Naive thymus-derived CD4-positive, alpha-beta T cell (primary cell): ENCODE measurements at regions not wholly inside any gene's neighbourhood (a gene's known extent, or its start where the extent isn't known, plus 50 kb on each side); places are given as distances from the start of the nearest gene placed in this dataset.

Source experiments
- ATAC-seq: fragments of 150-1000 bp; cut with Tn5 transposase; 2 replicates; pipeline ENCODE4 v1.10.0; 2021; ENCODE audit warnings: mild to moderate bottlenecking, moderate library complexity
- CTCF ChIA-PET: fragments of 350-600 bp; sonication (Branson Sonifier 250); formaldehyde crosslinking; loops from one replicate; lab custom pipeline; 2021; ENCODE audit warnings: antibody characterized with exemption; lab: Charles Lee
- POLR2A ChIA-PET: fragments of 350-600 bp; sonication (Branson Sonifier 250); formaldehyde crosslinking; loops from one replicate; lab custom pipeline; 2021; ENCODE audit warnings: antibody characterized with exemption, inconsistent platforms; lab: Charles Lee
- DNase-seq, 9 donors: peaks; one replicate each; pipeline versions ENCODE4 v3.0.0 to v3.0.0-alpha.2; 2020 to 2022; ENCODE audit warnings: mixed read lengths in 1 of 9
- H3K27ac ChIP-seq: one replicate; pipeline ENCODE4 v1.7.0; 2013; ENCODE audit warnings: mild to moderate bottlenecking, low read depth, low read length, moderate library complexity
- H3K27me3 ChIP-seq, 2 donors: one replicate each; pipeline ENCODE4 v1.7.0; 2013; ENCODE audit warnings: low read length in 2 of 2, mild to moderate bottlenecking in 2 of 2, moderate library complexity in 2 of 2; ENCODE audit not compliant: control insufficient read depth in 2 of 2, insufficient read depth in 2 of 2
- H3K36me3 ChIP-seq, 3 experiments: 1 replicate in 2 of 3; 2 replicates in 1 of 3; pipeline ENCODE4 v1.7.0; 2013; ENCODE audit warnings: low read length in 3 of 3, mild to moderate bottlenecking in 3 of 3, moderate library complexity in 1 of 3; ENCODE audit not compliant: insufficient read depth in 3 of 3, control insufficient read depth in 2 of 3
- H3K4me1 ChIP-seq, 2 donors: one replicate each; pipeline ENCODE4 v1.7.0; 2013; ENCODE audit warnings: low read length in 2 of 2, mild to moderate bottlenecking in 2 of 2, moderate library complexity in 1 of 2; ENCODE audit not compliant: control insufficient read depth in 2 of 2, insufficient read depth in 2 of 2
- H3K4me3 ChIP-seq: 2 replicates; pipeline ENCODE4 v1.7.0; 2013; ENCODE audit warnings: mild to moderate bottlenecking, low read length
- H3K9me3 ChIP-seq, 3 experiments: 1 replicate in 2 of 3; 2 replicates in 1 of 3; pipeline ENCODE4 v1.7.0; 2013; ENCODE audit warnings: low read length in 3 of 3; ENCODE audit not compliant: control insufficient read depth in 2 of 3
- H3K27ac Mint-ChIP-seq, 9 donors: one replicate each; pipeline ENCODE4 v1.8.0; 2020 to 2022; ENCODE audit warnings: mixed read lengths in 9 of 9, mild to moderate bottlenecking in 8 of 9, moderate library complexity in 5 of 9, inconsistent platforms in 2 of 9
- H3K27me3 Mint-ChIP-seq, 5 donors: one replicate each; pipeline ENCODE4 v1.8.0; 2021 to 2022; ENCODE audit warnings: mixed read lengths in 5 of 5, mild to moderate bottlenecking in 1 of 5
- H3K36me3 Mint-ChIP-seq, 5 donors: one replicate each; pipeline ENCODE4 v1.8.0; 2020 to 2022; ENCODE audit warnings: mixed read lengths in 5 of 5, mild to moderate bottlenecking in 3 of 5, inconsistent platforms in 1 of 5
- H3K4me1 Mint-ChIP-seq, 7 donors: one replicate each; pipeline ENCODE4 v1.8.0; 2020 to 2022; ENCODE audit warnings: mixed read lengths in 7 of 7, mild to moderate bottlenecking in 3 of 7, inconsistent platforms in 1 of 7
- H3K4me3 Mint-ChIP-seq, 10 donors: one replicate each; pipeline ENCODE4 v1.8.0; 2020 to 2022; ENCODE audit warnings: mild to moderate bottlenecking in 10 of 10, mixed read lengths in 10 of 10, moderate library complexity in 6 of 10, inconsistent platforms in 2 of 10
- H3K9me3 Mint-ChIP-seq, 11 donors: one replicate each; pipeline ENCODE4 v1.8.0; 2020 to 2022; ENCODE audit warnings: mixed read lengths in 11 of 11, mild to moderate bottlenecking in 4 of 11, inconsistent platforms in 1 of 11, moderate library complexity in 1 of 11
- intact Hi-C, 2 donors: fragments of 100-400 bp; cut with micrococcal nuclease; formaldehyde crosslinking; loops; one replicate each; pipeline ENCODE4 v1.15.1; 2023

DNA sequence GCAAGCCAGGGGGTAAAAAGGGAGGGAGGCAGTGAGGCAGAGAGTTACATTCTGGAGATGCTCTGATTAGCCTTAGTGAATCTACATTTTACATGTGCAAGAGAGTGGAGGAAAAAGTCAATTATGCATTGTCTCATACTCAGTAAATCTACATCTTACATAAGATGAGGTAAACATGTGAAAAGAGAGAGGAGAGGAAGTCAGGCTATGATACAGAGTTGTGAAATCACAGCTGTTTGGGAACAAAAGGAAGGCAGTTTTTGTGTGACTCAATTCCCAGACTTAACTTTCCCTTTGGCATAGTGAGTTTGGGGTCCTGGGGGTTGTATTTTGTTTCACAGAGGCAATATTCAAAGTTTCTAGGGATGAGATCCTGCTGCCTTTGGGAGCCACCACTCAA, 67.8 kb downstream of the GP2 start:
- intact Hi-C loops = no loop called here
- Histone ChIP-seq H3K27ac (no peak overlapping the region), H3K9me3 (no peaks in the 10 kb centered on the region), H3K27me3 (no peaks in the 10 kb centered on the region), H3K36me3 (no peaks in the 10 kb centered on the region), H3K4me3 (no peak overlapping the region), H3K4me1 (no peaks in the 10 kb centered on the region)
- ChIA-PET POLR2A (no interaction called here), CTCF (no interaction called here)
- Mint-ChIP-seq H3K4me1 (no peaks in the 10 kb centered on the region), H3K27me3 (peaks cover 0 to 55% (median 10%) of the 10 kb centered on the region in 5 donors), H3K9me3 (peaks cover 0 to 9% (median 4%) of the 10 kb centered on the region in 11 donors), H3K4me3 (no peak overlapping the region), H3K36me3 (peaks cover 0 to 3% (median 0%) of the 10 kb centered on the region in 5 donors), H3K27ac (no peak overlapping the region)
- ATAC-seq (no peak), DNase-seq (no peak)

DNA sequence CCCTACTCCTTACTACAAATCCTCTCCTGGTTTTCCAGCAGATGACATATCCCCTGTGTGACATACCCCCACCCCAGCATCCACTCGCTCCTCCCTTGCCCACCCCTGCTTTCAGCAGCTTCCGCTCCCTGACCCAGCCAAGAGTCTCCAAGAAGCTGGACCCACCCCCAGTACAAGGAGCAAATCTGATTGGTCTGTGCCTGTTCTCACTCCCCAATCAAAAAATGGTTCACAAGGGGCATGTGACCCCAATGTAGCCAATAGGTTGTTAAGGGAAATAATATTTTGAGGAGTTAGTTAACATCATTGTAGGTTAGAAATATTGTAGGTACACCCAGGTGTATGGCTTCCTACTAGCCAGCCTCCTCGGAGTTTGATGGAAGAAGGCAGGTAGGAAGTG, 70.1 kb downstream of the GP2 start:
- Mint-ChIP-seq H3K4me3 (no peak overlapping the region), H3K4me1 (no peaks in the 10 kb centered on the region), H3K27ac (no peak overlapping the region), H3K36me3 (peaks cover 0 to 3% (median 0%) of the 10 kb centered on the region in 5 donors), H3K27me3 (peaks cover 0 to 51% (median 9%) of the 10 kb centered on the region in 5 donors), H3K9me3 (peaks cover 0 to 9% (median 5%) of the 10 kb centered on the region in 11 donors)
- no peak for DNase-seq
- no peaks in the 10 kb centered on the region for H3K27me3 ChIP-seq
- intact Hi-C loops = no loop called here
- ChIA-PET CTCF (no interaction called here), POLR2A (no interaction called here)
- no peak overlapping the region for H3K4me3 ChIP-seq
- H3K27ac ChIP-seq = no peak overlapping the region
- no peaks in the 10 kb centered on the region for H3K36me3 ChIP-seq
- no peaks in the 10 kb centered on the region for H3K9me3 ChIP-seq
- ATAC-seq = no peak
- no peaks in the 10 kb centered on the region for H3K4me1 ChIP-seq

- ChIA-PET CTCF (no interaction called here), POLR2A (no interaction called here)
- ATAC-seq (no peak), DNase-seq (no peak)
- Mint-ChIP-seq H3K27ac (no peak overlapping the region), H3K36me3 (peaks cover 0 to 3% (median 0%) of the 10 kb centered on the region in 5 donors), H3K9me3 (peaks cover 0 to 11% (median 5%) of the 10 kb centered on the region in 11 donors), H3K4me1 (no peaks in the 10 kb centered on the region), H3K27me3 (peaks cover 0 to 43% (median 12%) of the 10 kb centered on the region in 5 donors), H3K4me3 (no peak overlapping the region)
- Histone ChIP-seq H3K27me3 (no peaks in the 10 kb centered on the region), H3K9me3 (no peaks in the 10 kb centered on the region), H3K4me1 (no peaks in the 10 kb centered on the region), H3K27ac (no peak overlapping the region), H3K36me3 (no peaks in the 10 kb centered on the region), H3K4me3 (no peak overlapping the region)
- intact Hi-C loops = no loop called here
Observed at GRCh38 chr16:20255002-20255401, 72.3 kb downstream of the GP2 start.

GRCh38 chr16:20253825-20254224, 73.5 kb downstream of the GP2 start:
- Histone ChIP-seq H3K4me3 (no peak overlapping the region), H3K27ac (no peak overlapping the region), H3K9me3 (no peaks in the 10 kb centered on the region), H3K36me3 (no peaks in the 10 kb centered on the region), H3K4me1 (no peaks in the 10 kb centered on the region), H3K27me3 (no peaks in the 10 kb centered on the region)
- POLR2A ChIA-PET = no interaction called here
- Mint-ChIP-seq H3K4me3 (no peak overlapping the region), H3K4me1 (no peaks in the 10 kb centered on the region), H3K27me3 (peaks cover 0 to 33% (median 10%) of the 10 kb centered on the region in 5 donors), H3K9me3 (peaks cover 0 to 11% (median under 1%) of the 10 kb centered on the region in 11 donors), H3K36me3 (no peaks in the 10 kb centered on the region), H3K27ac (no peak overlapping the region)
- CTCF ChIA-PET = no interaction called here
- DNase-seq (no peak), ATAC-seq (no peak)
- intact Hi-C loops = no loop called here

DNA sequence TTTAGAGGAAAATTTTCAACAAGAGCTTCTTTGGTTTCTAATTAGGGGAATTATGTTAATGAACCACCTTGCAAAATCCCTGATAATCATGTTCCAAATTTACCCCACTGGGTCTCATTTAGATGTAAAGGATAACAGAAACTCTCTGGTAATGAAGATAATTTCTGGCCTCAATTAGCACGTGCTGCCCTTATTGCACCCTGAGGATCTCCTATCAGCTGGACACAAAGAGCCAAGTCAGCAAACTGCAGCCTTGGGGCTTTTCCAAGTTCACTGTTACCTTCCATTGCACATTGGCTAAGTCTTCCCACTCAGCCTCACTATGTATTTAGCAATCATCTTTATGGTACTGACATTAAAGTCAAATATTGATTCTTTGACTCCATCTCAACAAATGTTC, 78.1 kb downstream of the GP2 start:
- no peaks in the 10 kb centered on the region for H3K4me1 Mint-ChIP-seq
- intact Hi-C loops = no loop called here
- peaks cover 0 to 3% (median 0%) of the 10 kb centered on the region in 5 donors for H3K36me3 Mint-ChIP-seq
- POLR2A ChIA-PET = no interaction called here
- no peaks in the 10 kb centered on the region for H3K4me1 ChIP-seq
- H3K4me3 Mint-ChIP-seq = no peak overlapping the region
- H3K4me3 ChIP-seq = no peak overlapping the region
- no peak for ATAC-seq
- H3K9me3 Mint-ChIP-seq = peaks cover 0 to 13% (median 2%) of the 10 kb centered on the region in 11 donors
- no peak for DNase-seq
- no peaks in the 10 kb centered on the region for H3K27me3 ChIP-seq
- no peak overlapping the region for H3K27ac Mint-ChIP-seq
- peaks cover 0 to 24% (median 11%) of the 10 kb centered on the region in 5 donors for H3K27me3 Mint-ChIP-seq
- no peaks in the 10 kb centered on the region for H3K36me3 ChIP-seq
- no peak overlapping the region for H3K27ac ChIP-seq
- CTCF ChIA-PET = no interaction called here
- no peaks in the 10 kb centered on the region for H3K9me3 ChIP-seq

DNA sequence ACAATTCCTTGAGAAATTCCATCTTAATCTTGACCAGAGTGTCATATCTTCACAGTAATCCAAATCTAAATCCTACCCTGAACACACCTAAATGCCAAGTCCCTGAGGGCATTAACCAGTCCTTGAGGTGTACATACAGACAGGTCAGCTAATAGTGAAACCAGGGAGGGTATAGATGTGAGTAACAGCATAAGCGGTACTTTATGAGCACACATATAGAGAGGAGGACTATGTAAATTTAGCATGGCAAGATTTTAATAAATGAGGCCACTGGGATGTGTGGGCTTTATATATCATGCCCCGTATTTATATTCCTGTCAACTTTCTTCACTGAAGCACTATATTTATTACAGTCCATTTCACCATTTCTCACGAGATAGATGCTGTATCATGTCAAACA, 80.2 kb downstream of the GP2 start:
- Histone ChIP-seq H3K9me3 (no peaks in the 10 kb centered on the region), H3K27ac (no peak overlapping the region), H3K27me3 (no peaks in the 10 kb centered on the region), H3K36me3 (no peaks in the 10 kb centered on the region), H3K4me1 (no peaks in the 10 kb centered on the region), H3K4me3 (no peak overlapping the region)
- H3K27me3 Mint-ChIP-seq = peaks cover 0 to 27% (median 12%) of the 10 kb centered on the region in 5 donors
- ATAC-seq (no peak), DNase-seq (no peak)
- intact Hi-C loops = no loop called here
- H3K27ac Mint-ChIP-seq = no peak overlapping the region
- ChIA-PET CTCF (no interaction called here), POLR2A (no interaction called here)
- no peaks in the 10 kb centered on the region for H3K4me1 Mint-ChIP-seq
- H3K9me3 Mint-ChIP-seq = peaks cover 0 to 10% (median 4%) of the 10 kb centered on the region in 11 donors
- no peak overlapping the region for H3K4me3 Mint-ChIP-seq
- peaks cover 0 to 3% (median 0%) of the 10 kb centered on the region in 5 donors for H3K36me3 Mint-ChIP-seq

DNA sequence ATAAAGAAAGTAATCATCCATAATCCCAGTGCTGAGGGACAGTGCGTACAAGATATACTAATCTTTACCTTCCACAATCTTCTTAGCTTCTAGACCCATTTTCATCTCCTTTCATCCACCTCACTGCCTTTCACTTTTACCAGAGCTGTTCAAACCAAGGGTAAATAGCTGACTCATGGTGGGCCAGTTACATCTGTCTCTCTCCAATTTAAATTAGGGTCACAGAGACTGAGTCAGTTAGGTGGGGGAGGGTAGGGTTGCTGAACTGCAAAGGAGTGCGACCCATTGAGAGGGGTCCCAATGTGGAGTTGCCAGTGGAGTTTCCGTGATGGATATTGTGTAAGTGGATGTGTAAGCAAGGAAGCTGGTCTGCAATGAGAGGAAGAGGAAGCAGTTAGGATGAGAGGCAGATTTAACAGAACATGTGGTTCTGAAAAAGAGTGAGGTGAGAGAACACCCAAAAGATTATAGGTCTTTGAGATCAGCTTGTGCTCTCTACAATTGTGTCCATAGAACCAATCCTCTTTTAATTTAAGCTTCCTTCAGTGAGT, 83.5 kb downstream of the GP2 start:
- H3K36me3 Mint-ChIP-seq = peaks cover 0 to 3% (median 0%) of the 10 kb centered on the region in 5 donors

More for the DNA sequence above, 83.5 kb downstream of the GP2 start:
- H3K4me1 ChIP-seq = no peaks in the 10 kb centered on the region
- ATAC-seq (no peak), DNase-seq (no peak)
- peaks cover 0 to 27% (median 19%) of the 10 kb centered on the region in 5 donors for H3K27me3 Mint-ChIP-seq
- POLR2A ChIA-PET = no interaction called here
- CTCF ChIA-PET = no interaction called here
- H3K36me3 ChIP-seq = no peaks in the 10 kb centered on the region
- no peak overlapping the region for H3K27ac Mint-ChIP-seq
- no peaks in the 10 kb centered on the region for H3K4me1 Mint-ChIP-seq
- intact Hi-C loops = no loop called here
- H3K27ac ChIP-seq = no peak overlapping the region
- no peaks in the 10 kb centered on the region for H3K27me3 ChIP-seq
- H3K9me3 ChIP-seq = no peaks in the 10 kb centered on the region
- no peak overlapping the region for H3K4me3 Mint-ChIP-seq
- peaks cover 0 to 11% (median 4%) of the 10 kb centered on the region in 11 donors for H3K9me3 Mint-ChIP-seq
- H3K4me3 ChIP-seq = no peak overlapping the region
